HG03108 (cell line): ENCODE measurements at regions not wholly inside any gene's neighbourhood (a gene's known extent, or its start where the extent isn't known, plus 50 kb on each side); places are given as distances from the start of the nearest gene placed in this dataset.
"Not testable (repeated sequence)": the region's sequence is repeated elsewhere in the genome, so short reads cannot be mapped to it uniquely, and the experiment has no call there.

ENCODE experiments used
- ATAC-seq: cut with Tn5 transposase; IDR thresholded peaks from one replicate; pipeline ENCODE4 v1.9.1; 2021; ENCODE audit warnings: moderate library complexity; ENCODE audit not compliant: unreplicated experiment

DNA sequence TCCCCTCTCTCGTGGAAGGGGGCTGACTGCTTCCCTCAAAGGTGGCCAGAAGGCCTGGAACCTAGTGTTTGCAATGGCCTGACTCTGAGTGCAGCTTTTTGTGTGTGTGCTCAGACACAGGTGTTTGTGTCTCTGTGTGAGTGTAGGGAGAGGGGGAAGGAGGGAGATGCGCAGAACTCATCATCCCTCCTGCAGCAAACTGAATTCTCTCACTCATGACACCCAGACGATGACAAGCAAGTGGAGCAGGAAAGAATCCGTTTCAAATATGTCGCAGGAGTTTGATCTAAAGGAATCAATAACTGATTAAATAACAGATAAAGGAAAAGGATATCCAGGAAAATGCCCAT is 101.4 kb downstream of the TNFAIP3 start:
- no peak for ATAC-seq

DNA sequence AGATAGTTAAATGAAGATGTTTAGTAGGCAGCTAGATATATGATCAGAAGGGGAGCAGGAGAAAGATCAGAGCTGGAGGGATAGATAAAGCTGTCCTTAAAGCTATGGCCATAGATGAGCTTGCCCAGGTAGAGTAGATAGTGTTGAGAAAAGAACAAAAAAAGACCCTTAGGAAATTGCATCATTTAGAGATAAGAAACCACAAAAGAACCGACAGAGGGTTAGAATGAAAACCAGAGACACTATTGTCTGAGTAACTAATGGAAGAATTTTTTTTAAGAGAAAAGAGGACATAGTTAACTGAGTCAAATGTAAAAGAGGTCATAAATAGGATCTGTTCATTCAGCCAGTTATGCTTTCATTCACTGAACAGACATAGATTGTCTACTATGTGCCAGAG is 101.8 kb downstream of the TNFAIP3 start:
- no peak for ATAC-seq

DNA sequence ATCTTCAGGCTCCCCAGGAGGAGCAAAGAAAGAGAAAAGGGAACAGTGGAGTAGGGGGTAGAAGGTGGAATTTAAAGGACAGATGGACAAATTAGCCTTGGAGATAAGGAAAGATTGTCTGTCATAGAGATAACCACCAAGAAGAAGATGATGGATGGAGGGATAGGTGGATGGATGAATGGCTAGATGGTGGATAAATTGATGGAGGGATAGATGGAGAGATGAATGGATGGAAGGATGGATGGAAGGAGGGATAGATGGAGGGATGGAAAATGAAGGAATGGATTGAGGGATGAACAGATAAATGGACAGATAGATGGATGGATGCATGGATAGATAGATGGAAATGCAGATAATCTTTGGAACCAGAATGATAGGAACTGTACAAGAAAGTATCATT is 102.8 kb downstream of the TNFAIP3 start:
- ATAC-seq: no peak

DNA sequence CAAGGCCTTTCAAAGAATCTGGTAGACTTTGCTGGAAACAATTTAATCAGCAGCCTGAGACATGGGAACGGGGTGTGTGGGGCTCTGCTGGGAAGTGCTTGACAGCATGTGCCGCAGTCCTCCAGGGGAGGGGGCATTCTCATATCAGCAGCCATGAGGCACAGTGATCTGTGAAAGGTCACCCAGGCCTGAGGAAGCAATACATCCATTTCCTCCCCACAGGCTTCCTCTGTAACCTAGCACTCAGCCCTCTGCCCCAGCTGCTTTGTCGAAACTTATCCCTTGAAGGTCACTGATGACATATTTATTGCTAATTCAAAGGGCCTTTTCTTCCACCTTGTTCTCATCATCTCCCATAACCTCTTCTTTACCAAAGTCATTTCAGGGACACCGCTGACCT is 103.3 kb downstream of the TNFAIP3 start:
- no peak for ATAC-seq

DNA sequence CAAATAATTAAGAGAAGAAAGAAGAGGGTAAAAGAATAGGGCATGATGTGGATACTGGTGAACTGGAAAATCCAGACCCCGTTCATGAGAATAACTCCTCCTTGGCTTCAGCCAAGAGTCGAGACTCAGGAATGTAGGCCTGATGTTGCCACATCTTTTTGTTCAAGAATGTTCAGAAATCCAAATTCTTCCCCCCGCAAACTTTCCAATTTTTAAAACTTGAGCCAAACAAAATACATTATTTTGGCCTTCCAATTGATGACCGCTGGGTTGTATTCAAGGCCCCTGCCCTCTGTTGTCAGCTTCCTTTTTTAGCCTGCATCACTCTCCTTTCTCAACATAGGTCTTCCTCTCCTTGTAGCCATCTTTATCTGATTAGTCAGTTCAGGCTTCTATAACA is 106.1 kb downstream of the TNFAIP3 start:
- ATAC-seq: no peak

DNA sequence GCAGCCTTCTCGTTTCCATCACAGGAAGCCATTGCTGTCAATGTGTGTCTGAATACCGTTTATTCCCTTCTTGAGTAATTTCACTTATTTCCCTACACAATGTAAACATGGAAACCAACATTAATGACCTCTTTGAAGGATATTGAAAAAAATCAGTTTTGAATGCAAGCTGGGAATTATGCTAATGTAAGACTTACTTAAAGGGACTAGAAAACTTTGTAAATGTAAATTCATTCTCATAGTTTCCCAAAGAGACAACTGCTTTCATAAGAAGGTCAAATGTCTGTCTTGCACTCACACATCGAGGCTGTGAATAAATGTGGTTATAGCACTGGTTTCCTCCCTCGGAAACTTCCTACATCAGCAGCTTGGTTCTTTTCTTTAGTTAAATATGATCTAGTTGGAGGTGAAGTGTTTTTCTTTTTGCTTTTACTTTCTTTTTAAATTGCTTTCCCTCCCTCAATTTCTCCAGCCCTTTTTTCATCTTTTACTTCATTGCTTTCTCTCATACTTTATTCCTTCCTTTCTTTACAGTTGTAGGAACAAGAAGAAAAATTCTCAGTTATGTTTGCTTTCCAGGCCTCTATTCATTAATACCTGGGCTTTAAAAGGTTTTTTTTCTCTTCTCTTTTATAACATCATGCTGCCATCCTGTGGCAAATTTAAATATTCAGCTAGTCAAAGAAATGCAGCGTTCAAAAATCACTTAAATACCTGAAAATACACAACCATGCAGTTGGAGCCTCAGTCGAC is 108.3 kb downstream of the TNFAIP3 start:
- ATAC-seq: peak; percentile 42

DNA sequence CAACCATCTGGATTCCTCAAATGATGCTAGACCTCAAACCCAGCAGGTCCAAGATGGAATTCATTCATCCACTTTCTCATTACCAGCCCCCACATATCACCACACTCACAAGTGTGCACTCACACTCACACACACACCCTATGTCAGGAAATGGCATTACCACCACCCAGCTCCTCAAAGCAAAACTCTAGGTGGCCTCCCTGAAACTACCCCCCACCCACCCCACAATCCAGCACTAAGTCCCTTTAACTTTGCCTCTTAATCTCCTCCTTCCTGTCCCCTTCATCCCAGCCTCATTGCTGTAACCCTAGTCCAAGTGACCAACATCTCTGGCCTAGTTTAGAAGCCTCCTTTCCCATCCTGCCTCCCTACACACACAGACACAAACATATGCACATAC is 109.4 kb downstream of the TNFAIP3 start:
- ATAC-seq: no peak

DNA sequence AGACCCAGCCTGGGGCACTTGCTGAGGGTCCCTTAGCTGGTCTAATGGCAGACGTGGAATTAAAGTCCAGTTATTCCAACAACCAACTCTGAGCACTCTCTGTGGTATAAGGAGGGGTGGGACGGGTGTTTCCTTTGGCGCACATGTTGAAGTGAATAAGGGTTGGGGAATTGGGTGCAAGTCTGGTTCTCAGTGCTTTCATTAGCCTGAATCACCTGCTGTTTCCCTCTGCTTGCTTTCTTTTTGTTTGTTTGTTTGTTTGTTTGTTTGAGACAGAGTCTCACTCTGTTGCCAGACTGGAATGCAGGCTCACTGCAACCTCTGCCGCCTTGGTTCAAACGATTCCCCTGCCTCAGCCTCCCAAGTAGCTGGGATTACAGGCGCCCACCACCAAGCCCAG is 110.1 kb downstream of the TNFAIP3 start:
- ATAC-seq: no peak

DNA sequence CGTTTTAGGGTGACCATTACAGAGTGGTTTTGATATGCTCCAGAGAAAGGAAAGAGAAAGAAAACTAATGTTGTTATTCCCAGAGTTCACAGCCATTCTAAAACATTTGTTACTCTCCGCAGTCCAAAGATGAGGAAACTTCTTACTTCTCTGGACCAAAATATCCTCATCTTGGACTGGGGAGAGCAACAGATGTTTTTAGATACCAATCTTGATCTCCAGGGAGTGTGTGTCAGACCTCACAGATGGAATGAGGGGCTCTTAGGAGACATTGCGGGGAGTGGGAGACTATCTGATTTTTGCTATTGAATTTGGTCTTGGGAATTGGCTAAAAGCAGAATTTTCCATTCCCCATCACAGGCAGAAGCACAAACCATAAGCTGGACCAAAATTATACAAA is 110.8 kb downstream of the TNFAIP3 start:
- no peak for ATAC-seq

DNA sequence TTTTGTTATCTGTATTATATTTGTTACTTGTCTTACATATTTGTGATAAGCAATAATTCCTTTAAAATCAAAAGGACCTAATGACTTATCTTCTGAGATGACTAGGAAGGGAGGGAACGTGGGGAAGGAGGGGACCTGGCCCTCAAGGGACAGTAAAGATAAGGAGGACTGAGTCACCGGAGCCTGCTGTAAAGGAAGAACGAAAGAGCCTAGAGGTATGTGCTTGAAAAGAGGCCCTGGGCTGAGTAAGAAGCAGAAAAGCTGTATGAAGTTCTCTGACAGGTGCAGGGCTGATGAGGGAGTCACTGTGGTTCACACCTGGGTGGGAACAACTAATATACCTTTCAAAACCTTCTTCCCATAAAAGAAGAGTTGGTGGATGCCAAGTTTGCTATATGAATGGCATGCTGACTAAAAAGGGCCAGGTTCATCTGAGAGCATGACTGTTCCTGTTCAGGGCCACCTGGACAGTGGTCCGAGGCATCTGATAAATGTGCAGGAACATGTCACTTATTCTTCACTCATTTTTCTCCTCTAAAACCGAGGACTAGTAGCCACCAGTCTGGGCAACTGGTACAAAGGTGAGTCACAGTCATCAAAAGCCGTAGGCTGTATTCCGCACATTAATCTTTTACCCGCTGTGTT is 111.3 kb downstream of the TNFAIP3 start:
- no peak for ATAC-seq

DNA sequence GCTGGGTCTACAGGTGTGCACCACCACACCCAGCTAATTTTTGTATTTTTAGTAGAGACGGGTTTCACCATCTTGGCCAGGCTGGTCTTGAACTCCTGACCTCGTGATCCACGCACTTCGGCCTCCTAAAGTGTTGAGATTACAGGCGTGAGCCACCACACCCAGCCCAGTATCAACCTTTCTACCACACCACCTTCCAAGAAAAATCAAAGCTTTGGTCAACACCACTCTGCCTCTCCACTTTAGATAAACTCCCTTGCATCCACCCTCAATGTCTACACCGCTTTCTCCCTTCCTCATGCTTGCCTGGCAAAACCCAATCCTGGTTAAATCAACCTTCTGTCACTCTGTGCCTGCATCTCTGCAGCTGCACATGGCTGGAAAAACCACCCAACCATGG is 112.2 kb downstream of the TNFAIP3 start:
- ATAC-seq: not testable (repeated sequence)

DNA sequence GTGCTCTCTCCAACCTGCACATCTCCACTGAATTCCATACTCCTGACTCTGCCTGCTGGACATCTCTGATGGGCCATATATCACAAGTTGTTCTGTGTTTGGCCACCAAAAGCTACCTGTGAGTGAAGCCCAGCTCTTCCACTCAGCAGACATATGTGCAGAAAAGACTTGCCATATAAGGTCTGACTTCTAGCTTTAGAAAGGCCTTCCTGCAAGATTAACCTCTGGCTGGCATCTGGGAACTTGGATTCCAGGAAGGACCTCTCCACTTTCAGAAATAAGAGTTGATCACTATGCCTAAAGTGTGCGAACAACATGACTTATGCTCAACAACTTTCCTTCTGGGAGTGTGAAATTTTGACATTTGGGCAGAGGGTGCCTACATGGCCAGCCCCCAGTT is 113.7 kb downstream of the TNFAIP3 start:
- ATAC-seq: no peak

DNA sequence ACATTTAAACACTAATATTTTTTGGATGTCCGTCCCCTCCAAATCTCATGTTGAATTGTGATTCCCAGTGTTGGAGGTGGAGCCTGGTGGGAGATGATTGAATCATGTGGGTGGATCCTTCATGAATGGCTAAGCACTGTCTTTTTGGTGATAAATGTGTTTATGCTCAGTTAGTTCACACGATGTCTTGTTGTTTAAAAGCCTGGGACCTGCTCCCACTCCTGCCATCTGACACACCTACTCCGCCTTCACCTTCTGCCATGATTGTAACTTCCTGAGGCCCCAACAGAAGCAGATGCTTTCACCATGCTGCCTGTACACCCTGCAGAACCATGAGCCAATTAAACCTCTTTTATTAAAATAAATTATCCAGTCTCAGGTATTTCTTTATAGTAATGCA is 114.7 kb downstream of the TNFAIP3 start:
- no peak for ATAC-seq

DNA sequence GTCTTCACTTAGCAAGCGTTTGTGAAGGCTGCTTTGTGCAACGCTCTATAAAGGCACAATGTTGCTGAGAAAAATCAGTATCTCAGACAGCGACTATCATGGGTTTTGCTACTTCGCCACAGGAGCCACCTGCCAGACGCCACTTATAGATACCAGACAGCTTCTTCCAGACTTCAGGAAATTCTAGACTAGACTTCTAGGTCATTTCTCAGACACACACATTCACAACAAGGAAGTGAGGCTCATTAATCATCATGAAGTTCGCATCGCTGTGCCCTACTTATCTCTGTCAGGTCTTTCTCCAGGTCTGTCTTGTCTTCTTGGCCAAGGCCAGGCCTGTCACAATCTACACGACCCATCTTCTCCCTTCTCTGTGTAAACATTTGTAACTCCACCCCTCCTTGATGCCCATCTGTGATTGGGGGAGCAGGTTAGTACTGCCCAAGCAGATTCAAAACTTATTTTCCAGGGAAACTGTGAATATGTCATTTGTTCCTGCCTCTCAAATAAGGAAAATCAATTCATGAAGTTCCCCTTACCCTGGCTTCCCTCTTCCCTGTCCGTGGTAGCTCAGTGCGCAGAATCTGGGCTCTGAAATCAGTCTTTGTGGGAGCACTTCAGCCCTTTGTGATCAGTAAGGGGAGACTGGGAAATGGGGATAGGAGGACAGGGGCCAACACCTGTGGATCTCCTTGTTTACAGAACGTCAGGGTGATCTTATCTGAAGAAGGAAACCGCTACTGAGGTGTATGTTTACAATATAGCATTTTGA is 115.5 kb downstream of the TNFAIP3 start:
- ATAC-seq: no peak

DNA sequence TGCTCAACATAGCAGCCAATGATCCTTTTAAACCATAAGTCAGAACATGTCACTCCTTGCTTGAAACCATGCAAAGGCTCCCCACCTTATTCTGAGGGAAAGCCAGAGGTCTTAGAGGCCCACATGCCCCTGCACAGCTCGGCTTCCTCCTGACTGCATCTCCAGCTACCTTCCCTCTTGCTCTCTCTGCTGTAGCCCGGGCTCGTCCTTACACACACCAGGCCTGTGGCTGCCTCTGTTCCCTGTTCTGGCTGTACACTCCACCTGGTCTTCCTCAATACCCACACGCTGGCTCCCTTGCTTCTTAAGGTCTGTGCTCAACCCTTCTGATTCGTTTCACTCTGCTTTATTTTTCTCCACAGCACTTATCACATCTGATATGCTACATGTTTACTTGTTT is 116.2 kb downstream of the TNFAIP3 start:
- ATAC-seq: no peak

DNA sequence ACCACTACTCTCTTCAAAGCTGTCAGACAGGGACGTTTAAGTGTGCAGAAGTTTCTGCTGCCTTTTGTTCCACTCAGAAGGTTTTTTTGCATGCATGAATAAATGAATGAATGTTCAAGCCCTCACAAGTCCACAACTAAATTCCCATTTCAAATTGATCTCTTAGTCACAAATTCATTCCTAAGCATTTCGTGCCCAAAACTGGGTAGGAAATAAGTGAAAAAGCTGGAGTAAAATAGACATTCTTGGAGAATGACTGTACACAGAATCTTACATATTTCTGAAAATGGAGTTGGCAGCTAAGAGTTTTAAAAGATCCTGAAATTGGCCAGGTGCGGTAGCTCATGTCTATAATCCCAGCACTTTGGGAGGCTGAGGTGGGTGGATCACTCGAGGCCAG is 117.6 kb downstream of the PERP start:
- ATAC-seq: no peak

DNA sequence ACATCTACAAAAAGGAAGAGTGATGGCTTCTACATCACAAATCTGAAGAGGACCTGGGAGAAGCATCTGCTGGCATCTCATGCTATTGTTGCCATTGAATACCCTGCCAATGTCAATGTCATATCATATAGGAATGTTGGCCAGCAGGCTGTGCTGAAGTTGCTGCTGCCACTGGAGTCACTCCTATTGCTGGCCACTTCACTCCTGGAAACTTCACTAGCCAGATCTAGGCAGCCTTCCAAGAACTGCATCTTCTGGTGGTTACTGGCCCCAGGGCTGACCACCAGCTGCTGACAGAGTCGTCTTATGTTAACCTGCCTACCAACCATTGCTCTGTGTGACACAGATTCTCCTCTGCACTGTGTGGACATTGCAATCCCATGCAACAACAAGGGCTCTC is 111.8 kb downstream of the PERP start:
- ATAC-seq: no peak

DNA sequence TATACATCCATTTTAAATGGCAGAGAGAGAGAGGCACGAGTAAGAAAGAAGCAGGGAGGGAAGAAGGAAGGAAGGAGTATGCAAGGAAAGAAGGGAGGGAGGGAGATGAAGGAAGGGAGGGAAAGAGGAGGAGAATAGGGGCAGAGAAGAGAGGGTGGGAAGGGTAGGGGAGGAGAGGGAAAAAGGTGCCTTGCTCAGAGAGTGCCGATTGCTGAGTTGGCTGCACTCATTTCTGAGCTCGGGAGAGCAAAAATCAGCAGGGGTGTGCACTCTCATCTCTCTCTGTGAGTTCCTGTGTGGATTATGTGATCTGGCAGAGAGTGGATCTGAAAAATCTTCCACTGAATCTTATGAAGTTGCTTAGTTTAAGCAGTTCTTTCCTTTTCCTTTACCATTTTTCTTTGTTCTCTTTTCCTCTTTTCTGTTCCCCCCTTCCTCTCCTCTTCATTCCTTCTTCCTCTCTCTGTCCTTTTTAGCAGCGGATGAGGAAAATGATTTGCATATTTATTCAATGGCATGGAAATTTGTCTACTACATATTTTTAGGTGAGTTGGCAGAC is 108.7 kb downstream of the PERP start:
- ATAC-seq: no peak

DNA sequence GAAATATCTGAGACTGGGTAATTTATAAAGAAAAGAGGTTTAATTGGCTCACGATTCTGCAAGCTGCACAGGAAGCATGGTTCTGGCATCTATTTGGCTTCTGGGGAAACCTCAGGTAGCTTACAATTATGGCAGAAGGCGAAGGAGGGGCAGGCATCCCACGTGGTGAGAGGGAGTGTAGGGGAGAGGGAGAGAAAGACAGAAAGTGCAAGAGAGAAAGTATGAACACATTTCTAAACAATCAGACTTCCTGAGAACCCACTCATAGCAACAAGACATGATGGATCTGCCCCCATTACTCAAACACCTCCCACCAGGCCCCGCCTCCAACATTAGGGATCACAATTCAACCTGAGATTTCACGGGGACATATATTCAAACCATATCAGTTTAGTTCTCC is 107.4 kb downstream of the PERP start:
- no peak for ATAC-seq

DNA sequence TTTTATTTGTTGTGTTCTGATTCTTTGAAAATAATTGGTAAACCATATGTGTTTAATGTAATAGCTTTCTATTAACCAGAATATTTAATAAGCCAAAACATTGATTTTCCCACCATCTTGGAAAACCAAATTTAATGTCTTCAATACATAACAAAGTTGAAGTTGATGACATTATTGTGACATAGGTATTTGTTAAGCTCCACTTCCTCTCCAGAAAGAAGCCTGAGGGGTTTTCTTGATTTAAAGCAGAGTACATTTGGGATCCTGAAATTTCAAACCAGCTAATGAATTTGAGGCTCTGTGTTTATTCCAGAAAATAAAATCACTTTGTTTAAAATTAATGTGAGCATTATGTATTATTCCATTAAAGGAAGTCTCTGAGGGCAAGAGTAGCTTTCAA is 106.3 kb downstream of the PERP start:
- no peak for ATAC-seq

DNA sequence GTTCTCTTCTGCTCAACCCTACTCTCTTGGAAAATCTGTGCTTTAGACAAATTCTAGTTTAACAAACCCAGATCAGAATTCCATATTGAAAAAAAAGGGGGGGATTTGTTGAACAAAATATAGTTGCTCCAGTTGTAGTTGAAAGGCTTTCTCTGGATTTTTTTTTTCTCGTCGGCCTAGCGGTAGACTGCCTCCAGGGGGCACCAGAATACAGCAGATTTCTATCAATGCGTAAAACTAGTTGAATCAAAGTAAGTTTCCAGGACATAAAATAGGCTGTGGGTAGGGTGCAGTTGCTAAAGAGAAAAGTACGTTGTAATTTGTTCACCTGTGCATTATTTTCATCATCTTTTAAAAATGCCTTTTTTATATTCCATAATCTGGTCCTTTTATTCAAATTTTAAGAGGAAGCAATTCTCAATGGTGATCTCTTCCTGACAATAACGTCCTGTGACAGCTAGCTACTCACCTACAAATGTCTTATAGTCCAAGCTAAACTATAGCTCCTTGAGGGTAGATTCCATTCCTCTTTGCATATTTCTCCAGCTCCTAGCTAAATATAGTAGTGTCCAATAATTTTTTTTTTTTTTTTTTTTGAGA is 105.4 kb downstream of the PERP start:
- ATAC-seq: no peak
